Kidney (tissue), 13 donors: ENCODE measurements at regions not wholly inside any gene's neighbourhood (a gene's known extent, or its start where the extent isn't known, plus 50 kb on each side); places are given as distances from the start of the nearest gene placed in this dataset.

Experiments
- DNase-seq, 5 donors: peaks; one replicate each; pipeline ENCODE4 v3.0.0-alpha.2; 2013 to 2020
- FAIRE-seq: peaks from 2 replicates; lab custom pipeline; 2012; peaks lifted over from hg19 to GRCh38; lab: Jason Lieb, UNC
- H3K27ac ChIP-seq, 2 donors: one replicate each; pipeline ENCODE4 v1.7.0; 2013; ENCODE audit warnings: low read depth in 2 of 2, low read length in 2 of 2, inconsistent platforms in 1 of 2
- H3K27me3 ChIP-seq: one replicate; pipeline ENCODE4 v1.7.1; 2013; ENCODE audit warnings: low read length, inconsistent platforms; ENCODE audit not compliant: control insufficient read depth, insufficient read depth
- H3K36me3 ChIP-seq, 3 donors: one replicate each; pipeline versions ENCODE4 v1.7.0 to v1.7.1; 2013; ENCODE audit warnings: low read length in 3 of 3, control low read depth in 1 of 3, inconsistent platforms in 1 of 3; ENCODE audit not compliant: insufficient read depth in 3 of 3, control insufficient read depth in 2 of 3
- H3K4me1 ChIP-seq, 3 donors: one replicate each; pipeline versions ENCODE4 v1.7.0 to v1.7.1; 2013; ENCODE audit warnings: low read length in 3 of 3, inconsistent platforms in 1 of 3, low read depth in 1 of 3; ENCODE audit not compliant: control insufficient read depth in 2 of 3, insufficient read depth in 2 of 3
- H3K4me3 ChIP-seq, 3 donors: one replicate each; pipeline versions ENCODE4 v1.7.0 to v1.8.1; 2013; ENCODE audit warnings: low read length in 3 of 3, control low read depth in 1 of 3, inconsistent platforms in 1 of 3
- H3K9ac ChIP-seq, 3 donors: one replicate each; pipeline versions ENCODE4 v1.7.0 to v1.7.1; 2013; ENCODE audit warnings: low read length in 3 of 3, control low read depth in 1 of 3, inconsistent platforms in 1 of 3
- H3K9me3 ChIP-seq, 3 donors: one replicate each; pipeline versions ENCODE4 v1.7.0 to v1.7.1; 2013; ENCODE audit warnings: low read length in 3 of 3, control low read depth in 1 of 3, inconsistent platforms in 1 of 3; ENCODE audit not compliant: control insufficient read depth in 2 of 3, insufficient read depth in 1 of 3
- intact Hi-C: fragments of 100-400 bp; cut with DNase I; formaldehyde crosslinking; loops from one replicate; pipeline ENCODE4 v1.11.1; 2022
- TF ChIP-seq, protein P1 (sequence below): IDR thresholded peaks from 3 replicates; pipeline ENCODE4 v1.5.1; 2012; ENCODE audit warnings: mild to moderate bottlenecking, moderate library complexity, borderline replicate concordance; ENCODE audit not compliant: insufficient read depth; ENCODE audit errors: extremely low read depth
- donor health status: control.
- donor health status: control.
- donor health status: control.
- donor health status: control.
- donor health status: control.
- donor health status: DM: yes; HTN: yes; CAD: no.
- donor health status: Normal renal cell carcinoma (clear cell type).

DNA sequence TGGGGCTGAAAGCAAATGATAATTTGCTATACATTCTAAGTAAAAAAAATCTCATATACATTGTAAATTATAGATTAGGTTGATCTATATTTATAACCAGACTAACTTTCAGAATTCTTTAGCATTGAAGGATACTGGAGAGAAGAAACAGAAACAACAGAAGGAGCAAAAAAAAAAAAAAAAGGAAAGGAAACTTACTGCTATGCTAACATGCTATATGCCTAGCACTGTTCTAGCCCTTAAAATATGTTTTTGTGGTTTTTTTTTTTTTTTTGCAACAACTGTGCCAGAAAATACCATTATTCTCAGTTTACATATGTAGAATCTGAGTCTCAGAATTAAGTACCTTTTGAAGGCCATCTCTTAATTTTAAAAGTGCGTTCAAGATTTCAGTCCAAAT is 204.9 kb upstream of the MC4R start:
- H3K27ac ChIP-seq = no peak overlapping the region
- H3K4me3 ChIP-seq = no peak overlapping the region
- no peaks in the 10 kb centered on the region for H3K9me3 ChIP-seq
- FAIRE-seq (no peak), DNase-seq (no peak)
- H3K36me3 ChIP-seq = no peaks in the 10 kb centered on the region
- H3K4me1 ChIP-seq = no peaks in the 10 kb centered on the region
- TF ChIP-seq, protein P1, sequence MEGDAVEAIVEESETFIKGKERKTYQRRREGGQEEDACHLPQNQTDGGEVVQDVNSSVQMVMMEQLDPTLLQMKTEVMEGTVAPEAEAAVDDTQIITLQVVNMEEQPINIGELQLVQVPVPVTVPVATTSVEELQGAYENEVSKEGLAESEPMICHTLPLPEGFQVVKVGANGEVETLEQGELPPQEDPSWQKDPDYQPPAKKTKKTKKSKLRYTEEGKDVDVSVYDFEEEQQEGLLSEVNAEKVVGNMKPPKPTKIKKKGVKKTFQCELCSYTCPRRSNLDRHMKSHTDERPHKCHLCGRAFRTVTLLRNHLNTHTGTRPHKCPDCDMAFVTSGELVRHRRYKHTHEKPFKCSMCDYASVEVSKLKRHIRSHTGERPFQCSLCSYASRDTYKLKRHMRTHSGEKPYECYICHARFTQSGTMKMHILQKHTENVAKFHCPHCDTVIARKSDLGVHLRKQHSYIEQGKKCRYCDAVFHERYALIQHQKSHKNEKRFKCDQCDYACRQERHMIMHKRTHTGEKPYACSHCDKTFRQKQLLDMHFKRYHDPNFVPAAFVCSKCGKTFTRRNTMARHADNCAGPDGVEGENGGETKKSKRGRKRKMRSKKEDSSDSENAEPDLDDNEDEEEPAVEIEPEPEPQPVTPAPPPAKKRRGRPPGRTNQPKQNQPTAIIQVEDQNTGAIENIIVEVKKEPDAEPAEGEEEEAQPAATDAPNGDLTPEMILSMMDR = no peak
- H3K27me3 ChIP-seq = no peaks in the 10 kb centered on the region
- no peak overlapping the region for H3K9ac ChIP-seq
- intact Hi-C loops = no loop called here

DNA sequence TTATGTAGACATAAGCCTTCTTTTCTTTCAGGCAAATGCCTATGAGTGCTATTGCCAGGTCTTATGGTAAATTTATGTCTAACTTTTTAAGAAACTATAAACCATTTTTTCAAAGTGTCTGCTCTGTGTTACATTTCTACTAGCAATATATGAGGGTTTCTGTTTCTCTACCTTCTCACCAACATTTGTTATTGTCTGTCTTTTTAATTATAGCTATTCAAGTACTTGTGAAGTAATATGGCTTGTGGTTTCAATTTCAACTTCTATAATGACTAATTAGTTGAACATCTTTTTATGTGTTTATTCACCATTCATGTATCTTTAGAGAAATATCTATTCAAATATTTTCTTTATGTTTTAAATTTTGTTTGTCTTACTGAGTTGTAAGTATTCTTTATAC is 213.1 kb upstream of the MC4R start:
- Histone ChIP-seq H3K36me3 (no peaks in the 10 kb centered on the region), H3K27ac (no peak overlapping the region), H3K4me1 (no peaks in the 10 kb centered on the region), H3K9ac (no peak overlapping the region), H3K9me3 (no peaks in the 10 kb centered on the region), H3K27me3 (no peaks in the 10 kb centered on the region), H3K4me3 (no peak overlapping the region)
- intact Hi-C loops = no loop called here
- FAIRE-seq (no peak), DNase-seq (no peak)
- TF ChIP-seq, protein P1 = no peak

DNA sequence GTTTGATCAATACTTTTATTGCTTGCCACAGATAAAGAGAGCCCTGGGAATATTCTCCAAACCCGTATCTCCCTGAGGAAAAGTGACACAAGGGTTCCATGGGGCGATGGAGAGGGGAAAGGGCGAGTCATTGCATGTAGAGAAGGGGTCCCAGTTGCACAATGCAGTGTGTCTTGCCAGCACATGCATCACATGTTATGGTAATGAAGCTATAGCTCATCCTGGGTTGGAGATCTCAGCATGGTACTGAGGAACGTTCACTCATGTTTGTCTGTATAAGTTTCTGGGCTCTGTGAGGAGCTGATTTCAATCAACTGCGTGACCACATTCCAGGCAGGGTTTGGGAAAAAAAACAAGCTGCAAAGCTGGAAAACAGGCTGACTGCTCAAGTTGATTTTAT is 220.7 kb upstream of the MC4R start:
- FAIRE-seq = no peak
- no peaks in the 10 kb centered on the region for H3K36me3 ChIP-seq

DNA sequence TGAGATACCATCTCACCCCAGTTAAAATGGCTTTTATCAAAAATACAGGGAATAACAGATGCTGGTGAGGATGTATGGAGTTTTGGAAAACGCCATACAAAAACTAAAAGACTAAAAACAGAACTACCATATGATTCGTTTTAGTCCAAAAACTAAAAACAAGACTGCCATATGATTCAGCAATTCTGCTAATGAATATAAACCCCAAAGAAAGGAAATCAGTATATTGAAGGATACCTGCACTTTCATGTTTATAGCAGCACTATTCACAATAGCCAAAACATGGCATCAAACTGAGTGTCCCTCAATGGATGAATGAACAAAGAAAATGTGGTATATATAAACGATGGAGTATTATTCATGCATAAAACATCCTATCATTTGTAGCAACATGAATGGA is 224.4 kb upstream of the MC4R start:
- no peak overlapping the region for H3K27ac ChIP-seq
- TF ChIP-seq, protein P1 = no peak
- DNase-seq (no peak), FAIRE-seq (no peak)
- no peaks in the 10 kb centered on the region for H3K27me3 ChIP-seq
- intact Hi-C loops = no loop called here
- no peak overlapping the region for H3K4me3 ChIP-seq
- H3K9me3 ChIP-seq = no peaks in the 10 kb centered on the region
- H3K9ac ChIP-seq = no peak overlapping the region
- no peaks in the 10 kb centered on the region for H3K4me1 ChIP-seq
- H3K36me3 ChIP-seq = no peaks in the 10 kb centered on the region

More for the DNA sequence above, 220.7 kb upstream of the MC4R start:
- intact Hi-C loops = no loop called here
- no peaks in the 10 kb centered on the region for H3K4me1 ChIP-seq
- no peaks in the 10 kb centered on the region for H3K27me3 ChIP-seq
- no peak overlapping the region for H3K27ac ChIP-seq
- H3K4me3 ChIP-seq = no peak overlapping the region
- TF ChIP-seq, protein P1 = no peak
- no peak for DNase-seq
- no peak overlapping the region for H3K9ac ChIP-seq
- no peaks in the 10 kb centered on the region for H3K9me3 ChIP-seq
